GM12892 (cell line): ENCODE measurements at regions not wholly inside any gene's neighbourhood (a gene's known extent, or its start where the extent isn't known, plus 50 kb on each side); places are given as distances from the start of the nearest gene placed in this dataset.

ENCODE experiments used
- POLR2A ChIP-seq: IDR thresholded peaks from 2 replicates; pipeline ENCODE4 v1.6.1; 2011; ENCODE audit warnings: low read depth, low read length, control low read depth
- POLR2AphosphoS5 ChIP-seq: IDR thresholded peaks from 2 replicates; pipeline ENCODE4 v1.6.1; 2011; ENCODE audit warnings: low read depth, low read length, control low read depth

- no peak for TF ChIP-seq POLR2A
- no peak for TF ChIP-seq POLR2AphosphoS5
These were observed 104.4 kb upstream of the SYT6 start for GRCh38 chr1:114258074-114258473.
